ENCODE measurements at regions not wholly inside any gene's neighbourhood (a gene's known extent, or its start where the extent isn't known, plus 50 kb on each side); places are given as distances from the start of the nearest gene placed in this dataset.

- no peak for TF ChIP-seq ZNF592 (IDR thresholded peaks at IDR 0.05)
- TF ChIP-seq SMARCA5 (IDR thresholded peaks at IDR 0.05), result no peak
- TF ChIP-seq TCF7 (IDR thresholded peaks at IDR 0.05; ENCODE audit: borderline replicate concordance), result no peak
- no peak for TF ChIP-seq GATAD2B (conservative IDR thresholded peaks at IDR 0.05; ENCODE audit: low read depth)
- TF ChIP-seq CREB1 (IDR thresholded peaks at IDR 0.05; ENCODE audit: low read depth), result no peak
- TF ChIP-seq ATF7 (IDR thresholded peaks at IDR 0.05; ENCODE audit: low read depth), result no peak
- TF ChIP-seq IKZF1 (conservative IDR thresholded peaks at IDR 0.05), result no peak
- no peak for TF ChIP-seq PAX5 (IDR thresholded peaks at IDR 0.05; ENCODE audit: borderline replicate concordance, low read depth, low read length)
- no peak for TF ChIP-seq SKIL (IDR thresholded peaks at IDR 0.05; ENCODE audit: low read depth, poor library complexity, severe bottlenecking)
- no peak for TF ChIP-seq JUND (IDR thresholded peaks at IDR 0.05; ENCODE audit: low read depth, low read length)
- TF ChIP-seq RELA (IDR thresholded peaks at IDR 0.05; ENCODE audit: borderline replicate concordance, partially characterized antibody), result no peak
- no peak for TF ChIP-seq USF2 (IDR thresholded peaks at IDR 0.05; ENCODE audit: borderline replicate concordance, low read depth, low read length)
These were observed 75.2 kb upstream of the KIRREL3 start (continued) for GRCh38 chr11:127075758-127076157.

Measured in GM12878 (cell line).